ENCODE measurements at regions not wholly inside any gene's neighbourhood (a gene's known extent, or its start where the extent isn't known, plus 50 kb on each side); places are given as distances from the start of the nearest gene placed in this dataset.
"Not testable (repeated sequence)": the region's sequence is repeated elsewhere in the genome, so short reads cannot be mapped to it uniquely, and the experiment has no call there.

GRCh38 chr22:48405741-48406140 lies 1421.9 kb downstream of the BRD1 start:
- no peak for DNase-seq (ENCODE audit: low read depth in 2 of 2)

- no peak for DNase-seq (ENCODE audit: low read depth in 2 of 2)
Measured at GRCh38 chr22:48404801-48405447, 1422.7 kb downstream of the BRD1 start.

- no peak for DNase-seq (ENCODE audit: low read depth in 2 of 2)
Measured at GRCh38 chr22:48403521-48404403, 1423.9 kb downstream of the BRD1 start.

GRCh38 chr22:48402591-48403031 lies 1425.1 kb downstream of the BRD1 start:
- DNase-seq (ENCODE audit: low read depth in 2 of 2), result no peak

GRCh38 chr22:48401523-48401922 lies 1426.2 kb downstream of the BRD1 start:
- DNase-seq (ENCODE audit: low read depth in 2 of 2), result not testable (repeated sequence)

GRCh38 chr22:48398181-48398905 lies 1429.3 kb downstream of the BRD1 start:
- DNase-seq (ENCODE audit: low read depth in 2 of 2), result no peak

GRCh38 chr22:48397531-48398180 lies 1430.0 kb downstream of the BRD1 start:
- DNase-seq (ENCODE audit: low read depth in 2 of 2), result no peak

- DNase-seq (ENCODE audit: low read depth in 2 of 2), result no peak
Measured at GRCh38 chr22:48396785-48397530, 1430.7 kb downstream of the BRD1 start.

GRCh38 chr22:48396091-48396784 lies 1431.4 kb downstream of the BRD1 start:
- no peak for DNase-seq (ENCODE audit: low read depth in 2 of 2)

GRCh38 chr22:48395201-48395600 lies 1432.5 kb downstream of the BRD1 start:
- no peak for DNase-seq (ENCODE audit: low read depth in 2 of 2)

DNA sequence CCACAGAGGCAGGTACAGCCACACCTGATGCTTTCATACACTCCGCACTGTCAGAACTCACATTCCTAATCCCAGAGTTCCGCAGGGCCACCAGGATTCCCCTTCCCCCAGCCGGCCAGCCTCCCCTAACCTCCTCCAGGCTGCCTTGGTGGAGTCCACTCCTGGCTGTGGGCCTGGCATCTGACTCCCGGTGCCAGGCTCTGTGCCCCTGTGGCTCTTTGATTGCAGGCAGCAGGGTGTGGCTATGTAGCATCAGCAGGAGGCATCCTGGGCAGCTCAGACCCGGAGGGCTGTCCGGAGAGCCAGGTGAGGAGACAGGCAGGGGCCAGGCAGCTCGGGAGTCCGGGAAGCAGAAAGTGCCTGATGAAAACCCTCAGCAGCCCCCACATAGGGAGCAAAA lies 1432.9 kb downstream of the BRD1 start:
- no peak for DNase-seq (ENCODE audit: low read depth in 2 of 2)

DNA sequence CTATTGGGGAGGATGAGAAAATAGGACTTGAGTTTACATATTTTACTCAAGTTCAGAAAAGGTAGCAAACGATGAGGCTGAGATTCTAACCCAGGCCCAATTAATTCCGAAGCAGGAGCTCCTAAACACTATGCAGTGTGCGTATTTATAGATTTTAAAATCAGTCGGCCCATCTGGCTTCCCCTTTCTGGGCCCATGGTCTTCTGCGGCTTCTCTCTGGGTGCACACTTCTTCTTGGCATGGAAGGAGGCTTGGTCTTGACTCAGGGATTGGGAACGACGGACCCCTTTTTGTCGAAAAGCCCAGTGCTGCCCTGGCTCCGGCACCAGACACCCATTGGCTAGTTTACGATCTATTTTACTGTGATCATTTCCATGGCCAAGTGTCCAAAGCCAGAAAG lies 1433.8 kb downstream of the BRD1 start:
- DNase-seq (ENCODE audit: low read depth in 2 of 2), result no peak

DNA sequence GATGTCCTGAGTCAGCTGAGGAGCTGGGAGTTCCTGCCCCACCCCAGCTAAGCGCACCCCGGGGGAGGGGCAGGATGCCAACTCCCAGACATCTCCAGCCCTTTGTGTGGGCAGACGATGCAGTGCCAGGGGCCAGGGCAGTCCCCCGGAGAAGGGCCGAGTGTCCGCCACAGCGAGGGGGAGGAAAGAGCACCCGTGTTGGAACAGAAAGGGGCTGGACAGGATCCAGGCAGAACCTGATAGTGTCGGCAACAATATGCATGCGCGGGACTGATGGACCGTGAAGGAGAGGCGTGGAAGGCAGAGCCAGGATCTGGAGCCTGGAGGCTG lies 1434.7 kb downstream of the BRD1 start:
- no peak for DNase-seq (ENCODE audit: low read depth in 2 of 2)

DNA sequence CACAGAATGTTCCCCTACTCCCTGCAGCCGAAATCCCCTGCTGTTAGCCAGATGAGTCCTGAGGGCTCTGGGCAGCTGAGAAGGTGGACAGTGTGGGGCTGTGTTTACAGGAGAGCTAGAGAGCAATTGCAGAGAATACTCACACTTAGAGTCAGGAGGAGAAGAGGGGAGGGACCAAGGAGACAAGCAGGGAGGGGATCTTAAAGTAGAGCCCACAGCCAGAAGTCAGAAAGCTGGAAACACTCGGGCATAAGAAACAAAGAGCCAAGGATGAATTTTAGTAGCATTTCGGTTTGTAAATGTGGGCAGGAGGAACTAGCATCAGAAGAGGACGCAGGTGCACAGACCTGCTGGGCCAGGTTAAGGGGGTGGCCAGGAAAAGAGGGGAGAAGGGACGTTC lies 1435.9 kb downstream of the BRD1 start:
- DNase-seq (ENCODE audit: low read depth in 2 of 2), result no peak

GRCh38 chr22:48391171-48391711 lies 1436.4 kb downstream of the BRD1 start:
- DNase-seq (ENCODE audit: low read depth in 2 of 2), result no peak

GRCh38 chr22:48389916-48390315 lies 1437.8 kb downstream of the BRD1 start:
- DNase-seq (ENCODE audit: low read depth in 2 of 2), result no peak

DNA sequence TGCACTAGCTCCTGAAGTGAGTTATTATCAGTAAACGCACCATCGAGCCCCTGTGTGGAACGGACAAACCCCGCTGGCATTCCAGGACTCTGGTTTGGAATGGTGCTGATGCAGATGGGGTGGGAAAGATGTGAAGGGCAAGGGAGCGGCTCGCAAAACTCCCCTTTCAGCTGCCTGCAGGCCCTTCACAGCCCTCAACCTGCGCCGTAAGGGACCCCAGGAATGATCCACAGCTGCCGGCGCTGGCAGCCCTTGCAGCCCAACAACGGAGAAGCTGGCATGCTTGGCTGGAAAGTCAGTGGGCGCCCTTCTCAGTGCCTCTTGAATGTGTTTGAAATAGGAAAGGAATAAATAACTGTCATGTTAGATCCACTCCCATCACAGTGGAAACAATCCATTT lies 1445.5 kb downstream of the BRD1 start:
- DNase-seq (ENCODE audit: low read depth in 2 of 2), result no peak

DNA sequence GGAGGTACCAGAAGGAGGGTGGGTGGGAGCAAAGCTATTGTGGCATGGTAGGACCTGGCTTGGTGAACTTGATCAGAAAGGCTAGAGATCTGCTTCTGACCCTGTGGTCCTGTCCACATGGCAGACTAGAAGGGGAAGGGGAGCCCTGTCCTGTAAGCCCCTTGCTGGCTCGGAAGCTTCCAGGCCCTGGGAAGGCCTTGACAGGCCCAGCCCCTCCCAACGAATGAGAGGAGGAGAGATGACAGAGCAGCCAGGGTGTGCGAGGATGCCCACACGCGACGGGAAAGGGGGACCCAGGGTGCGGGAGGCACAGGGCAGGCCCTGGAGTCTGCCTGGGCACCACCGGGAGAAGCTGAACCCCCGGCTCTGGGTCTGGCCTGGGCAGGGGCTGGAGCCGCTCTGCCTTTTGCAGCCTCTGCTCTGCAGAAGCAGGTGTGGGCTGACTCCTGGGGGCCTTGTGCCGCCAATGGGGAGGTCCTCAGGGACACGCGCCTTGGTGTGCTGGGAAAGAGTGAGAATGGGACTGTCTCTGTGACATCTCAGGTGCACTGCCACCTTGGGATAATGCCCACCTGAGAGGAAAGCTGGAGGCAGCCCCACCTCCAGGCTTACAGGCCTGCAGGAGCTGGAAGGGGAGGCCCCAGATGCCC lies 1447.5 kb downstream of the BRD1 start:
- no peak for DNase-seq (ENCODE audit: low read depth in 2 of 2)

DNA sequence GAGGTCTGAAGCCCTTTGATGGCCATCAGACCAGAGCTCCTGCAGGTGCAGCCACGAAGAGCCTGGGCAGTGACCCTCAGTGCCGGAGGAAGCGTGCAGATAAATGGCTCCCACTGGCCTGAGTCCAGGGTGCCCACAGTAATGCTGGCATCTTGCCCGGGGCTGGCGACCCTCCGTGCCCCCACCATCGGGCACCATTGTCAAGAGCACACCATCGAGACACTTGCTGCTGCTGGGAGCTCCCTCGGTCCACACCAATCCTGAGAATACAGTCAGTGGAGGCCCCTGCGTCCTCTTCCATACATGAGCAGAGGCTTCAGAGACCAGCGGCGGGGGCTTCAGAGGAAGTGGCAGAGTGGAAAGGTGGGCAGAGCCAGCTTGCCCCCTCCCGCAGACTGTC lies 1448.3 kb downstream of the BRD1 start:
- DNase-seq (ENCODE audit: low read depth in 2 of 2), result no peak

- no peak for DNase-seq (ENCODE audit: low read depth in 2 of 2)
Measured at GRCh38 chr22:48378673-48379072, 1449.0 kb downstream of the BRD1 start.
